NCI-H526 treated with DMSO at 0.1 percent for 48 hours (cell line): ENCODE measurements at regions not wholly inside any gene's neighbourhood (a gene's known extent, or its start where the extent isn't known, plus 50 kb on each side); places are given as distances from the start of the nearest gene placed in this dataset.

ENCODE experiments used
- DNase-seq: peaks from one replicate; lab custom pipeline; 2025; lab: John Stamatoyannopoulos, UW

DNA sequence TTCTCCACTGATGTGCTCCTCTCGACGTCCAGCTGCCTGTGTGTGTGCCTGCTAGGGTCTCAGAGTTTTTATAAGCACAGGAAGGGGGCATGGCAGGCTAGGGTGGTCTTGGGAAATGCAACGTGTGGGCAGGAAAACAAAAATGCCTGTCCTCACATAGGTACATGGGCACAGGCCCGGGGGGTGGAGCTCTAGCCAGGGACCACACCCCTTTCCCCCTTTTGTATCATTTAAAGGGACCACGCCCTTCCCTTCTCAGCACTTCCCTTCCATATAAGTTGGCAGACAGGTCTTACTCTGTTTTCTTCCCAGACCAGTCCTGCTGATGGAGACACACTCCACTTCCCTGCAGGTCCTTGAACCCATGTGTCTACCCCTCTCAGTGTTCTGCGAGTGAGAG lies 645.0 kb downstream of the CBLN2 start:
- no peak for DNase-seq

DNA sequence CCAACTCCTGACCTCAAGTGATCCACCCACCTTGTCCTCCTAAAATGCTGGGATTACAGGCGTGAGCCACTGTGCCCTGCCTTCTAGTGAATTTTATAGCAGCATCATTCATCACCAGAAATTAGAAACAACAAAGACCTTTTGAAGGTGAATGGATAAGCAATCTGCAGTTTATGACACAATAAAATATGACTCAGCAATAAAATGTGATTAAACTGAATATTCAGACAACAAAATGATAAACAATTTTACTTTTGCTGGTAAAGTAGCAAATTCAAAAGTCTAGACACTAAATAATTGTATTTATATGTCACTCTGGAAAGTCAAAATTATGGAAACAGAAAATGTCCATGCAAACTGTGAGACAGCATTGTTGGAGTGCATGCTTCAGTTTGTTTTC lies 656.6 kb downstream of the CBLN2 start:
- DNase-seq, result no peak

DNA sequence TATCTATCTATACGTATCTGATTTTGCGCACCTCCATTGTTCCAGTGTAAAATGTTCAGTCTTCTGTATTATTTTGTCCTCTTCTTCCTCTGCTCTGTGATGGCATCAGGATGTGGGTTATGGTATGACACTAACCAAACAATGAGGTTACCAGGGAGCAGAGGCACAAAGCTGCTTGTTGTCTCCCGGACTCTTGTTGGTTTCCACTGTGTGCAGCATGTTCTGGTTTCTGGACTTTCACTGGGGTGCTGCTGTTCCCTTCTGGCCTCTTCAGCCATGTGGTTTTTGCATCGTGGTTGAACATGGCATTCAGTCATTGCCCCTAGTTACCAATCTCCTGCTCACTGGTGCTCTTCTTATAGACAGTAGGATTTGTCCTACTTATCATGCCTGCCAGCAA lies 665.9 kb downstream of the CBLN2 start:
- no peak for DNase-seq

DNA sequence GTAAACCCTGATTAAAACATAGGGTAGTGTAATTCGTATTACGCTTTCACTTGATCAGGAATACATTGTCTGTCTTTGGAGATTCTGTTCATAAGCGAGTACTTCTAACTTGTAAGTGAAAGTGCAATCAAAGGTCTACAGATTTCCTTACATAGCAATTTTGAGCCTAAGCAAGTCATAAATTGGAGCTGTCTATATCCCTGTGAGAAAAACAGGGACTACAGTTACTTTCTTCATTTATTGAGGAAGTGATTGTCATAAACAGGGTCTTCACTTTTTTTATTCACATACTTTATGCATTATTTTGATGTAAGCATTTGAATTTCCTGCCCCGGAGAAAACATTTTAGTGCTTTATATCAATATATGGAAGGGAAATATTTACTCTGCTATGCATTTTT lies 670.4 kb downstream of the CBLN2 start:
- no peak for DNase-seq

DNA sequence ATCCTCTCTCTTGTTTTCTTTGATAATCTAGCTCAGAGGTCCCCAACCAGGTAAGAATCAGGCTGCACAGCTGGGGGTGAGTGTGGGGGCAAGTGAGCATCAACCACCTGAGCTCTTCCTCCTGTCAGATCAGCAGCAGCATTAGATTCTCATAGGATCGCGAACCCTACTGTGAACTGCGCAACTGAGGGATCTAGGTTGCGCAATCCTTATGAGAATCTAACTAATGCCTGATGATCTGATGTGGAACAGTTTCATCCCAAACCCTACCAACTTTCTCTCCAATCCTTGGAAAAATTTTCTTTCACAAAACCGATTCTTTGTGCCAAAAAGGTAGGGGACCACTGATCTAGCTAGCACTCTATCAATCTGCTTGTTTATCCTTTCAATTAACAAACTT lies 678.3 kb downstream of the CBLN2 start:
- no peak for DNase-seq

DNA sequence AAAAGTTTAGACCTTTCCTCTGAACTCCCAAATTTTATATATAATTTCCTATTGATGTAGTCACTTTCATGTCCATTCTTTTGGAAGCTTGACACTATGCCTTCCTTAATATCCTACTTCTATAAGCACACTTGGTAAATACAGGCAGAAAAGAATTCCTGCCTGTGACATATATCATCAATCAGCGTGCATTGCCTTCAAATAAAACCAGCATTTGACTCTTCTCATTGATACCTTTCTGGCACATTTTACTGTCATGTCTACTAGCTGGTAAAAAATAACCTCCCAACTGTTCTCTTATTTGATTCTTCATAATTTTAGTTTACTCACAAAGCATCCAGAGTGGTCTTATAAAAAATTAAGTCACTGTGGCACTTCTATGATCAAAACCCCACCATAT lies 693.5 kb downstream of the CBLN2 start:
- DNase-seq, result no peak

DNA sequence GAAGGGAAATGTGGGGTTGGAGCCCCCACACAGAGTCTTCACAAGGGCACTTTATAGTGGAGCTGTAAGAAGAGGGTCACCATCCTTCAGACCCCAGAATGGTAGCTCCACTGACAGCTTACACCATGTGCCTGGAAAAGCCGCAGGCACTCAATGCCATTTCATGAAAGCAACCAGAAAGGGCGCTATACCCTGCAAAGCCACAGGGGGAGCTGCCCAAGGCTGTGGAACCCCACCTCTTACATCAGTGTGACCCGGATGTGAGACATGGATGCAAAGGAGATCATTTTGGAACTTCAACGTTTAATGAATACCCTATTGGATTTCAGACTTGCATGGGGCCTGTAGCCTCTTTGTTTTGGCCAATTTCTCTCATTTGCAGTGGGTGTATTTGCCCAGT lies 694.7 kb downstream of the CBLN2 start:
- no peak for DNase-seq

DNA sequence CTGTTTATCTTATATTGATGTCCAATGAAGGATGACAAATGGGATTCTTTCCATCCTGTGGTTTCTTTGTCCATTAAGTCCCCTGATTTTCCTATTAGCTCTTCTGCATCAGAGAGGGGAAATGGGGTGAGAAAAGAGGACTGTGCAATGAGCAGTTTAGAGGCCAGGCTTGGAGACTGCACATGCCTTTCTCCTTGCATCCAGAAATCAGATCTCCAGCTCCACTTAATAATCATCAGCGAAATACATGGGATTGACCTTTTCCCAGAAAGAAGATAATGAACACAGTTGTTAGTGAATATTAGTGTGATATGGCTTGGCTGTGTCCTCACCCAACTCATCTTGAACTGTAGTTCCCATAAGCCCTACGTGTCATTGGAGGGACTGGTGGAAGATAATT lies 697.4 kb downstream of the CBLN2 start:
- DNase-seq, result no peak

DNA sequence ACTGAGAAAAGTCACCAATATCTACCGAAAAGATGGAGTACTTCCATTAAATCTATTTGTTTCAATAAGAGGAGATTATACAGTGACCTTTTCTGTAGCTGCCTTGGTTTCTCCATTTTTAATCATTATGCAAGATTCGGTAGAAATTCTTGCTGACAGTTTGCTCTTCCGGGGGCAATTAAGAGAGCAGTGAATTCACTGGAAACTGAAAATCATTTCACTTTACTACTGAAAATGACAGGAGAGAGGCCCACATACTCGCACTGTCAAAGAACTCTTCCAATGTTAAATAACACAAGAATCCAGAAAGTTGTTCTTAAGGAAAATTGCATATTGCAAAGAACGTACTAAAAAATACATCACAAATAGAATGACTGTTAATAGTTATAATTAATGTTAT lies 699.3 kb downstream of the CBLN2 start:
- DNase-seq, result no peak

DNA sequence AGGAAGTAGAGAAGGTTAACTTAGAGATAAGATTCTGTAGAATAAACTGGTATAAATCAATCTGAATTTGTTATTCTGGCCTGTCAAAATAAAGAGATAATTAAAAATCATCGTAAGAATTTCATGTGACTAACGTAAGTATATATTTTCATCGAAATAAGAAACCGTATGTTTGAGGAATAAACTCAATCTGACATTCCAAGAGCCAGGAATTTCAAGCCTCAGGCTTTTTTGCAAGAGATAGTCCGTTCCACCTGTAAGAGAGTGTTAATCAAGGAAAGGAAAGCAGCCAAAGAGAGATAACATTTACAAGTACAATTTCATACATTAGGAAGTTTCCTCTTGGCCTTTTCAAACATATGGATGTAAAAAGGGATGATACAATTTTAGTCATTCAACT lies 701.5 kb downstream of the CBLN2 start:
- DNase-seq, result no peak

DNA sequence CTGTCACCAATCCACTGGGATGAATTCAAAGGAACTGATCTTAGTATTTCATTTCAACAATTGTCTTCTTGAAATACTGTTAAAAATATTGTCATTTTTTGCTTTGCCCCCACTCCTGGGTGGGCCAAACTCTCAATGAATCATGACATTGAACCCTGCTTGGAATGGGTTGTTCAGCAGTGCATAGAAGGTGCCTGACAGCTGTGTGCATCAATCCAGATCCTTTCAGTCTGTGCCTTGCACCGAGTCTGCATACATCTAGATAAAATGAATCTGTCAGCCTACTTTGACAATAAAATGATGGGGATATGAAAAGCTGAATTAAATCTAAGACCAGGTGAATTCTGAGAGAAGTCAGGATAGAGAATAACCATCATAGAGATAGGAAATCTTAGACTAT lies 706.6 kb downstream of the CBLN2 start:
- no peak for DNase-seq

DNA sequence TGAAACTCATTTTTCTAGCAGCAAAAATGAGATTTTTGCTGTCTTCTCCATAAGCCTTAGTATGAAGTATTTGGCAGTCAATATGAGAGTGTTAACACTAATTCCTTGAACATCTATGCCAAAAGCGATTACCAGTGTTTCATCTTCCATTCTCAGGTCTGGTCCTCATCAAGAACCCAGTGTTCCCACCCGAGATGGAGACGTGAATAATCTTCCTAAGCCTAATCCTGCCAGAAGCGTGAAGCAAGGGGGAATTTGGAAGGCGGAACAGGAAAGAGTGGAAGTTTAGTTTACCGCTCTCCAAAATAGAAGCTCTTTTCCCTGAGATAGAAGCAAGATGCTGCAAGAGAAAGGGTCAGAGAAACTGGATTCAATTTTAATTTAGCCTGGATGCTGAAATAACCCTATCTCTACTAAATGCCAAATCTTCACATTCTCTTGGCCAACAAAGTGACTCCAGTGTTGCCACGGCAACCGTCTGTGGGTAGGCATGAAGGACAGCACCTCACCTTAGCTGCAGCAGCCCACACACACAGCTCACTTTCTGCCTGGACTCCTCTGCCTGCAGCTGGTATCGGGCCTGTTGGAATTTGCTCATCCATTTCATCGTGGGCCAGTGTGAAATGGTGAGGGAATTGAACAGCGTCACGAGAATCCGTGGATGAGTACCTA lies 711.1 kb downstream of the CBLN2 start:
- DNase-seq, result no peak

DNA sequence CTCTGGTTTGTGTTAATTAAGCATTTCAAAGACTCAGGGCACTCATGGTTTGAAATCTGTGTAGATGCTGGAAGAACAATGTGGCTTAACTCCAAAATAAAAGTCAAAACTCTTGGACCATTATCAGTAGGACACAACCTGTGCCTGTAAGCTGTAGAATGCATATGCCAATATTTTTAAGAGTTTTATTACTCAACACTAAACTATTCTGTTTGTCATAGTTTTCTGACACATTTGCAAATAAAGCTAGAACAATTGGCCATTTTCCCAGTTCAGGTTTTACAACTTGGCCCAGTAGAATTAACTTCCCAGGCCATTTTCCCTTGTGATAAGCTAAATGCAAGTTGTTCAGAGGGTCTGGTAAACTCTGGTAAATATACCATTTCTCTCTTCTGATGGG lies 713.1 kb downstream of the CBLN2 start:
- no peak for DNase-seq

DNA sequence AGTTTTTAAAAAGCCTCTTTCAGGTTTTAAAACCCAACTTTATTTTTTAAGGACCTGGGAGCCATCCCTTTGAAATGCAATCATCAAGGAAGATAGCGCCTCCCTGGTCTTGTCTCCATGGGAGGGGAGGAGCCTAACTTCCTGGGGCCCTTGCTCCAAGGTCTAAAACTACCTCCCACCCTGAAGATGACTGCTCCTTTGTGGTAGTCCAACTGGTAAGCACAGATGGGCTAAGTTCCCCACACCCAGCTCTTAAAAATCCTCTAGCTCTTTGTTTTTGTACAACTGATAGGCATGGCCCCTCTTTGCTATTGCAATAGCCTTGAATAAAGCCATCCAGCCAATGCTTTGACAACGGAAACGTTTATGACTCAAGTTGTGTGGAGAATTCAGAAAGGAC lies 716.8 kb downstream of the CBLN2 start:
- DNase-seq, result no peak

DNA sequence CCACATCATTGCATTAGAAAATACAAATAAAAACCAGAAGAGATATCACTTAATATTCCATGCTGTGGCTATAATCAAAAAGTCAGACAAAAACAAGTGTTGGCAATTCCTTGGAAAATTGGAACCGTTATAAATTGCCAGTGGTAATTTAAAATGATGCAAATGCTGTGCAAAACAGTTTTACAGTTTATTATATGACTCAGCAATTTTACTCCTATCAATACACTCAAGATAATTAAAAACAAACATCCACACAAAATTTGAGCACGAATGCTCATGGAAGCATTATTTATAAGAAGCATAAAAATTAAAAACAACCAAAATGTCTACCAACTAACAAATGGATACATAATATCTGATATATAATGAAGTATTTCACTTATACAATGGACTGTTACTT lies 728.8 kb downstream of the CBLN2 start:
- DNase-seq, result no peak

DNA sequence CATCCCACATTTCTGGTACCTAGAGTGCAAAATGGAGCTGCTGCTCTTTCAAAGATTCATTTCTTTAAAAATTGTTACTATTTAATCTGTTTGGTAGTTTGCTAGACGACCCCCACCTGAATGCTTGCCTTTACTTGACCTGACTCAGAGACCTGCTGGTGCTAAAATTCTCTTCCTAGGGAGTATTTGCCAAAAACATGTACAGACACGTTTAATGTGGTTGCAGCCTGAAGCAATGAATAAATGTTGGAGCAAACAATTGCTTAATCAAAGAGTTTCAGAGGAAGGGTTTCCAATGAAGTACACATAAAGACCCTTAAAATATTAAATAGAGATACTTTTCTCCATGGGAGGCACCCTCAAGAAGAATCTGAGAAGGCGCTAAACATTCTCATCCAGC lies 734.4 kb downstream of the CBLN2 start:
- DNase-seq, result no peak

DNA sequence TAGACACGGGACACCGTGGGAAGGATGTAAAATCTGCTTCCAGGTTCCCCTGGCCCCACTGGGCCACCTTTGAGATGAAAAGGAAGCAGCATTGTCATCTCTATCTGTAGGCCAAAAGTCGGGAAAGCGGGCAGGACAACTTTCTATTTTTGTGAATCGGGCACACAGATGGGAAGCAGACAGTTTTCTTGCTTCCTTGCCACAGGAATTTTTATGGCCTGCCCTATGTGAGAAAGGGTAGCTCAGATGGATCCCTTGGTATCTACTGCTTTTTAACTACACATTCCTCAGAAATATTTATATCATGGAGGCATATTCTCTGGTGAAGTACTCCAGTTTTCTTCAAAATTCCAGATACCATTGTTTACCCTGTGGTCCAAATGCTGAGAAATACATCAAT lies 735.5 kb downstream of the CBLN2 start:
- no peak for DNase-seq

DNA sequence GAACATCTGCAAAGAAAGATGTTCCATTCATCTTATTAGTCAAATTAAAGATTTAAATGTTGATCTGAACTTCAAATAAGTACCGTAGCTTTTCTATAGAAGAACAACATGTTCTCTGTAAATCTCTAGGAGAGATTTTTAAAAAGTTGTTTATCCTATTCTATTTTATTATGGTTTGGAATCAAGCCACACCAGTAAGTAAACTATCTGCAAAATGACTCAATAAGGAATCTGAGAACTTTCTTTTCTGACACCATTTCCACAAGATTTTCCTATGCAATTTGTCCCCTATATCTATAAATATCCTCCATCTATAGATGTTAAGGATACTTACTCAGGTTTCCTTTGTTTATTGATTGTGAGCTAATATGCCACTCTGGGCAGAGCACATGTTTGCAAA lies 736.6 kb downstream of the CBLN2 start:
- no peak for DNase-seq

DNA sequence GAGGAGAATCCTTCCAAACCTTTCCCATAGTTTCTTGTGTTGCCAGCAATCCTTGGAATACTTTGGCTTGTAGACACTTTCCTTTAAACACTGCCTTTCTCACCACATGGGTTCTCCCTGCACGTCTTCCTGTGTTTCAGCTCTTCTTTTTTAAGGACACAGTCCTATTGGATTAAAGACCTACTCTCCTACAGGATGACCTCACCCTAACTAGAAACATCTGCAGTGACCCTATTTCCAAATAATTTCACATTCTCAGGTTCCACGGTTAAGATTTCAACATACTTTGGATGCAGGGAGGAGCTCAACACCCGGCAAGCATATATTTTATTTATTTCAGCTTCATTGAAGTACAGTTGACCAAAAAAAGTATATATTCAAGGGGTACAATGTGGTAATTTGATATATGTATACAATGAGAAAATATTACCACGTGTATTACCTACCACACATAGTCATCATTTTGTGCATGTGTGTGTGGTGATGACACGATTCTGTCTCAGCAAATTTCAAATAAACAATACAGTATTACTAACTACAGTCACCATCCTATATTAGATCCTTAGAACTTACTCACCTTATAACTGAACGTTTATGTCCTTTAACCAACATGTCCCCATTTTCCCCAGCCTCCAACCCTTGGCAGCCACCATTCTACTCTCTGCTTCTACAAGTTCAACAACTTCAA lies 745.0 kb downstream of the CBLN2 start:
- no peak for DNase-seq

DNA sequence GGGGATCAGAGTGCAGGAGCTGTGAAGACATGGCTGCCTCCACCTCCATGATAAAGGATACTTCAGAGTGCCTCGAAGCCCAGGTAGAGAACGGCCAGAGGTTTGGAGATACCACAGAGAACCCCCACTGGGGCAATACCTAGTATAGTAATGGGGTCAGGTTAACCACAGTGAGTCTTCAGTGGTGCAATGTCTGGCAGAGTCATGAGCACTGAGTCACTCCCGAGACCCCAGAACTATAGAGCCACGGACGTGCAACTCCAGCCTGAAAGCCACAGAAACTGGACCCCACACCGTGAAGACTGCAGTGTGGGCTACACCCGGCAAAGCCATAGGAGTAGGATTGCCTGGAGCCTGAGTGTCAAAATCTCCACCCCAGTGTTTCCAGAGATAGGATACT lies 746.6 kb downstream of the CBLN2 start:
- no peak for DNase-seq

DNA sequence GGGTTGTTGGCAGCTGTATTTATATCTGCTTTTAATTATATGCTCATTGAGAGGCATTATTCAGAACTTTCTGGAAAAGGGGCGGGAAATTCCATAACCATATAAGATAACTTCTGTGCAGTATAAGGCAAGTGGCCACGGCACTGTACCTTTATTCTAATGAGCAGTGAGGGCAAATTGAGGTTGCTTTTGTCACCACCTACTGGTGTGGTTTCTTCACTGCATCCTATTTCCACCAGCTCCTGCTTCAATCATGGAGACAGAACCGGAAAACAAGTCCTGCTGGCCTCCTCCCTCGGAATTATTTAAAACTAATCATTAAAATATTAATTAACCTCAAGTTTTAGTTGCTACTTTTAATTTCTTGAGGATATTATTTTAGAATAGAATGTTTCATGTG lies 759.4 kb downstream of the CBLN2 start:
- peak; percentile 9 for DNase-seq

DNA sequence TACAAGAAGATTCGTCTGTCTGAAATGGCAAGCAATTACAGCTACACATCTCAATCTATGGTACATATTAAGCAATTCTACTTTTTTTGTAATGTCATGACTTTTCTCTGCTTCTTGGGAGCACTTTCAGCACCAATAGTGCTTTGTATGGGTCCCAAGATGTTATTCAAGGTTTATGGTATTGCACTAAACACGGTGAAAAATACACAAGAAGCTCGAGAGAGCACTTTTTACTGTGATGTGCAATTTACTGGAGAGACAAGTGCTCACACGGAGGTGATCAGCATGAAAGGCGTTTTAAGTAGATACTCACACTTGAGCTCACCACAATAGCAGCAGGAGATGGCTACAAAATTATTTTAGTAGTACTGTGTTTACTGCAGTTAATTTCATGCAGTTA lies 783.6 kb downstream of the CBLN2 start:
- DNase-seq, result no peak

DNA sequence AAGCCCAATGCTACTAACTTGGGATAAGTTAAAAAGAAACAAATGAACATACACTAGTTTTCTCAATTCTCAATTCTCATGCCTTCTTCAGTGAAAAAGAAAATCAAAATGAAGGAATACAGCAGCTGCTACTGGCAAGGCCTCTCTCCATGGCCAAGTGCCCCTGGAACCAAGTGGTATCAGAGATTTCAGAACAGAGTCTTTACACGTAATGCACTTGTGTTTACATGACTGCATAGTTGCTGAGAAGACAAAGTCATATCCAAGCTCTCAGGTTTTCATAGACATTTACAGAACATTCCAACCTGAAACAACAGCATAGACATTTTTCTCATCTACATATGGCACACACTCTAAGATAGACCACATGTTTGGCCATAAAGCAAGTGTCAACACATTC lies 789.9 kb downstream of the CBLN2 start:
- DNase-seq, result no peak

DNA sequence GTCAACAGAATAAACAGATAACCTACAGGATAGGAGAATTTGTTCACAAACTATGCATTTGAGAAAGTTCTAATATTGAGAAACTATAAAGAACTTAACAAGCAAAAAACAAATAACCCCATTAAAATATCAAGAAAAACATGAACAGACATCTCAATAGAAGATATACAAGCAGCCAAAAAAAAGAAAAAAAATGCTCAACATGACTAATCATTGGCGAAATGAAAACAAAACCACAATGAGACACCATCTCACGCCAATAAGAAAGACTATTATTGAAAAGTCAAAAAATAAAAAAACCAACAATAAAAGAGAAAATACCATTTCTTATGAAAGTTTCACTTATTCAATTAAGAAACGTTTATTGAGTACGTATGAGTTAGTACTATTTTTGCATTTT lies 800.5 kb downstream of the CBLN2 start:
- no peak for DNase-seq
